Endothelial cell of umbilical vein (primary cell): ENCODE measurements at regions not wholly inside any gene's neighbourhood (a gene's known extent, or its start where the extent isn't known, plus 50 kb on each side); places are given as distances from the start of the nearest gene placed in this dataset.

Experiments used
- BruUV-seq: library from RNA; stranded (reverse); fragments of 400-500 nt; replicated peaks from 2 replicates; lab custom pipeline; 2021; lab: Mats Ljungman, UMichigan
- CTCF ChIA-PET: fragments of 300-600, 350-600 bp; sonication (Branson Sonifier 250); formaldehyde crosslinking; loops from one replicate; lab custom pipeline; 2021; ENCODE audit warnings: antibody characterized with exemption, inconsistent platforms; lab: Charles Lee
- POLR2A ChIA-PET: fragments of 300-600, 350-600 bp; sonication (Branson Sonifier 250); formaldehyde crosslinking; loops from one replicate; lab custom pipeline; 2021; ENCODE audit warnings: antibody characterized with exemption, inconsistent platforms; lab: Charles Lee
- DNase-seq: peaks from one replicate; pipeline ENCODE4 v3.0.0-alpha.2; 2011; ENCODE audit warnings: low read depth, low spot score
- FAIRE-seq: peaks from 2 replicates; lab custom pipeline; 2011; peaks lifted over from hg19 to GRCh38; lab: Jason Lieb, UNC
- H2AFZ ChIP-seq: 2 replicates; pipeline ENCODE4 v1.6.0; 2012; ENCODE audit warnings: low read depth, low read length, control low read depth, inconsistent platforms
- H3K27ac ChIP-seq: 2 replicates; pipeline ENCODE4 v1.5.1; 2011; ENCODE audit warnings: low read depth, mild to moderate bottlenecking, control low read depth, low read length, moderate library complexity; ENCODE audit not compliant: insufficient read depth
- H3K27me3 ChIP-seq, 2 experiments: 2 replicates each; pipeline versions ENCODE4 v1.6.0 to v1.6.1; 2011; ENCODE audit warnings: low read length in 2 of 2, mixed read lengths in 1 of 2; ENCODE audit not compliant: control insufficient read depth in 2 of 2, insufficient read depth in 2 of 2
- H3K36me3 ChIP-seq, 2 experiments: 2 replicates in 1 of 2; 3 replicates in 1 of 2; pipeline ENCODE4 v1.5.1; 2011; ENCODE audit warnings: low read length in 2 of 2, mild to moderate bottlenecking in 1 of 2, moderate library complexity in 1 of 2; ENCODE audit not compliant: control insufficient read depth in 2 of 2, insufficient read depth in 2 of 2; ENCODE audit errors: extremely low read depth in 1 of 2
- H3K4me1 ChIP-seq: 3 replicates; pipeline ENCODE4 v1.5.1; 2011; ENCODE audit warnings: mild to moderate bottlenecking, low read length; ENCODE audit not compliant: control insufficient read depth, insufficient read depth; ENCODE audit errors: extremely low read depth
- H3K4me2 ChIP-seq: 2 replicates; pipeline ENCODE4 v1.6.1; 2011; ENCODE audit warnings: low read length, control low read depth, mixed read lengths; ENCODE audit not compliant: insufficient read depth
- H3K4me3 ChIP-seq, 3 experiments: fragments of 200-600 bp in 1 of 3; sonication (generic), shearing (Covaris generic) in 1 of 3; replicated peaks in 1 of 3; 2 replicates each; pipeline ENCODE4 v1.5.1; 2011 to 2016; ENCODE audit warnings: control low read depth in 3 of 3, low read length in 3 of 3, mild to moderate bottlenecking in 2 of 3, inconsistent platforms in 1 of 3, low read depth in 1 of 3, moderate library complexity in 1 of 3; ENCODE audit not compliant: insufficient read depth in 1 of 3
- H3K79me2 ChIP-seq: 2 replicates; pipeline ENCODE4 v1.6.0; 2012; ENCODE audit warnings: low read length, inconsistent platforms; ENCODE audit not compliant: control insufficient read depth, insufficient read depth
- H3K9ac ChIP-seq: replicated peaks from 2 replicates; pipeline ENCODE3; 2011; ENCODE audit warnings: low read length, control low read depth; ENCODE audit not compliant: insufficient read depth; ENCODE audit errors: extremely low read depth
- H3K9me1 ChIP-seq: replicated peaks from 3 replicates; pipeline ENCODE4 v1.6.0; 2011; ENCODE audit warnings: mild to moderate bottlenecking, low read length; ENCODE audit not compliant: control insufficient read depth, insufficient read depth; ENCODE audit errors: extremely low read depth
- H3K9me3 ChIP-seq: replicated peaks from 2 replicates; pipeline ENCODE4 v1.5.1; 2012; ENCODE audit warnings: low read length, inconsistent platforms; ENCODE audit not compliant: control insufficient read depth, insufficient read depth
- H4K20me1 ChIP-seq: replicated peaks from 2 replicates; pipeline ENCODE3; 2011; ENCODE audit warnings: mild to moderate bottlenecking, low read length; ENCODE audit not compliant: control insufficient read depth, insufficient read depth; ENCODE audit errors: extremely low read depth
- EZH2 ChIP-seq: IDR thresholded peaks from 2 replicates; pipeline ENCODE4 v1.6.1; 2012; ENCODE audit warnings: borderline replicate concordance, low read depth, mild to moderate bottlenecking, moderate library complexity, low read length, inconsistent platforms; ENCODE audit not compliant: severe bottlenecking
- FOS ChIP-seq: IDR thresholded peaks from 2 replicates; pipeline ENCODE4 v1.6.1; 2011; ENCODE audit warnings: mild to moderate bottlenecking, low read length, moderate library complexity, borderline replicate concordance; ENCODE audit not compliant: insufficient read depth
- GATA2 ChIP-seq: IDR thresholded peaks from 2 replicates; pipeline ENCODE4 v1.7.0; 2011; ENCODE audit warnings: low read depth, mild to moderate bottlenecking, moderate library complexity, mixed read lengths, low read length; ENCODE audit not compliant: insufficient read length, insufficient read depth
- JUN ChIP-seq: IDR thresholded peaks from 2 replicates; pipeline ENCODE4 v1.6.1; 2011; ENCODE audit warnings: borderline replicate concordance, low read depth; ENCODE audit not compliant: insufficient read length, insufficient read depth
- MYC ChIP-seq: IDR thresholded peaks from one replicate; pipeline ENCODE4 v1.6.1; 2011; ENCODE audit warnings: mild to moderate bottlenecking, low read depth, low read length
- POLR2A ChIP-seq: IDR thresholded peaks from 2 replicates; pipeline ENCODE4 v1.6.1; 2012; ENCODE audit warnings: low read depth, mild to moderate bottlenecking, control low read depth, low read length
- POLR2AphosphoS5 ChIP-seq: IDR thresholded peaks from 2 replicates; pipeline ENCODE4 v1.6.1; 2012; ENCODE audit warnings: low read depth, mild to moderate bottlenecking, control low read depth, low read length, moderate library complexity; ENCODE audit not compliant: insufficient read depth
- dilution Hi-C: fragments of 300-500 bp; cut with MboI; formaldehyde crosslinking; loops from one replicate; pipeline ENCODE4 v1.15.0; 2019; ENCODE audit warnings: low sequenced_read_pairs; ENCODE audit not compliant: extremely low pct_ligation_motif_present
- intact Hi-C: fragments of 100-400 bp; cut with micrococcal nuclease; formaldehyde crosslinking; loops from one replicate; pipeline ENCODE4 v1.10.0; 2022
- TF ChIP-seq, protein P1 (sequence below), 2 donors: IDR thresholded peaks; 1 replicate in 1 of 2; 2 replicates in 1 of 2; pipeline ENCODE4 v1.5.1; 2011; ENCODE audit warnings: low read length in 2 of 2, mild to moderate bottlenecking in 2 of 2, moderate library complexity in 2 of 2, control low read depth in 1 of 2, inconsistent platforms in 1 of 2, low read depth in 1 of 2; ENCODE audit not compliant: insufficient read depth in 1 of 2; ENCODE audit errors: extremely low read depth in 1 of 2
- TF ChIP-seq, protein P2 (sequence below): IDR thresholded peaks from 2 replicates; pipeline ENCODE4 v1.6.1; 2011; ENCODE audit not compliant: insufficient read depth, insufficient read length

DNA sequence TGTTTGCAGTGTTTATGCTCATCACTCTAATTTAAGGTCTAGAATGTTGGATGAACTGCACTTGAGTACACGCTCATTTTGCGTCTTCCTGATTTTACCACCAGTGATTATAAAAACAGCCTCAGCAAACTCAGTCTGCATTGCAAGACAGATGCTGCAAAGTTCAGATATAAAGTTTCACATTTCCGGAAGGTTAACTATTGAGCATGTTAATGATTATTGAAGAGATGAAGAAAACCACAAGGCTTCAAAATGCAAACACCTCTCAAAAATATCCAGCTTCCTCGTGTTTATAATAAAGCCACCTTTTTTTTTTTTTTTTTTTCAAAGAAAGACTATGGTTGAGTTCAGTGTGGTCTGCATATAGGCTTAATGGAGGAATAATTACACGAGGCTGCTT, 92.1 kb upstream of the BMP4 start:
- intact Hi-C loops = no loop called here
- CTCF ChIA-PET = interaction anchor here (1.0 to 1.2 kb wide), 2 partner anchors 126 to 510 kb away, joined by 3 read pairs; no protein-coding TSS in a partner anchor
- DNase-seq = no peak
- Histone ChIP-seq H3K4me2 (no peak overlapping the region), H3K4me1 (peaks cover 2% of the 10 kb centered on the region), H3K9ac (no peak overlapping the region), H3K27ac (no peak overlapping the region), H4K20me1 (no peaks in the 10 kb centered on the region), H3K9me1 (no peaks in the 10 kb centered on the region), H2AFZ (no peak overlapping the region), H3K36me3 (no peaks in the 10 kb centered on the region), H3K79me2 (no peaks in the 10 kb centered on the region), H3K9me3 (no peaks in the 10 kb centered on the region), H3K4me3 (no peak overlapping the region), H3K27me3 (no peaks in the 10 kb centered on the region)
- dilution Hi-C loops = no loop called here
- POLR2A ChIA-PET = interaction anchor here (0.7 kb wide), 1 partner anchor 10 kb away, joined by 10 read pairs; no protein-coding TSS in a partner anchor
- TF ChIP-seq POLR2A (no peak), MYC (no peak), FOS (no peak), POLR2AphosphoS5 (no peak), GATA2 (no peak), EZH2 (no peak), JUN (no peak)
- TF ChIP-seq, protein P1, sequence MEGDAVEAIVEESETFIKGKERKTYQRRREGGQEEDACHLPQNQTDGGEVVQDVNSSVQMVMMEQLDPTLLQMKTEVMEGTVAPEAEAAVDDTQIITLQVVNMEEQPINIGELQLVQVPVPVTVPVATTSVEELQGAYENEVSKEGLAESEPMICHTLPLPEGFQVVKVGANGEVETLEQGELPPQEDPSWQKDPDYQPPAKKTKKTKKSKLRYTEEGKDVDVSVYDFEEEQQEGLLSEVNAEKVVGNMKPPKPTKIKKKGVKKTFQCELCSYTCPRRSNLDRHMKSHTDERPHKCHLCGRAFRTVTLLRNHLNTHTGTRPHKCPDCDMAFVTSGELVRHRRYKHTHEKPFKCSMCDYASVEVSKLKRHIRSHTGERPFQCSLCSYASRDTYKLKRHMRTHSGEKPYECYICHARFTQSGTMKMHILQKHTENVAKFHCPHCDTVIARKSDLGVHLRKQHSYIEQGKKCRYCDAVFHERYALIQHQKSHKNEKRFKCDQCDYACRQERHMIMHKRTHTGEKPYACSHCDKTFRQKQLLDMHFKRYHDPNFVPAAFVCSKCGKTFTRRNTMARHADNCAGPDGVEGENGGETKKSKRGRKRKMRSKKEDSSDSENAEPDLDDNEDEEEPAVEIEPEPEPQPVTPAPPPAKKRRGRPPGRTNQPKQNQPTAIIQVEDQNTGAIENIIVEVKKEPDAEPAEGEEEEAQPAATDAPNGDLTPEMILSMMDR (IDR thresholded peaks at IDR 0.05; ENCODE audit: extremely low read depth in 1 of 2, insufficient read depth in 1 of 2, low read depth in 1 of 2, low read length in 2 of 2) = no peak
- TF ChIP-seq, protein P2, sequence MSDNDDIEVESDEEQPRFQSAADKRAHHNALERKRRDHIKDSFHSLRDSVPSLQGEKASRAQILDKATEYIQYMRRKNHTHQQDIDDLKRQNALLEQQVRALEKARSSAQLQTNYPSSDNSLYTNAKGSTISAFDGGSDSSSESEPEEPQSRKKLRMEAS = no peak
- no peak for FAIRE-seq
- BruUV-seq = no TSS peak
